GM19438 (cell line): ENCODE measurements at regions not wholly inside any gene's neighbourhood (a gene's known extent, or its start where the extent isn't known, plus 50 kb on each side); places are given as distances from the start of the nearest gene placed in this dataset.

ENCODE experiments used
- ATAC-seq: cut with Tn5 transposase; IDR thresholded peaks from one replicate; pipeline ENCODE4 v1.9.1; 2021; ENCODE audit warnings: low read depth; ENCODE audit not compliant: unreplicated experiment

- no peak for ATAC-seq
Measured at GRCh38 chr12:127528551-127528950, 738.4 kb upstream of the TMEM132C start.

GRCh38 chr12:127531542-127531941, 735.4 kb upstream of the TMEM132C start:
- no peak for ATAC-seq

GRCh38 chr12:127533353-127533752, 733.6 kb upstream of the TMEM132C start:
- no peak for ATAC-seq

GRCh38 chr12:127536833-127537428, 730.0 kb upstream of the TMEM132C start:
- ATAC-seq = no peak

- no peak for ATAC-seq
Measured at GRCh38 chr12:127538316-127538715, 728.7 kb upstream of the TMEM132C start.

- ATAC-seq = no peak
Measured at GRCh38 chr12:127539226-127539858, 727.6 kb upstream of the TMEM132C start.

- ATAC-seq = no peak
Measured at GRCh38 chr12:127542391-127542790, 724.6 kb upstream of the TMEM132C start.

- ATAC-seq = no peak
Measured at GRCh38 chr12:127542931-127543330, 724.0 kb upstream of the TMEM132C start.

- no peak for ATAC-seq
Measured at GRCh38 chr12:127546721-127547505, 720.1 kb upstream of the TMEM132C start.

- ATAC-seq = no peak
Measured at GRCh38 chr12:127548123-127548553, 718.8 kb upstream of the TMEM132C start.

GRCh38 chr12:127550271-127550670, 716.7 kb upstream of the TMEM132C start:
- no peak for ATAC-seq

- ATAC-seq = no peak
Measured at GRCh38 chr12:127552838-127553237, 714.1 kb upstream of the TMEM132C start.

GRCh38 chr12:127555071-127555470, 711.9 kb upstream of the TMEM132C start:
- no peak for ATAC-seq

- no peak for ATAC-seq
Measured at GRCh38 chr12:127556231-127556886, 710.6 kb upstream of the TMEM132C start.

- no peak for ATAC-seq
Measured at GRCh38 chr12:127558361-127558760, 708.6 kb upstream of the TMEM132C start.

GRCh38 chr12:127559349-127560040, 707.5 kb upstream of the TMEM132C start:
- ATAC-seq = peak; percentile 71

- ATAC-seq = no peak
Measured at GRCh38 chr12:127560041-127560478, 706.9 kb upstream of the TMEM132C start.

GRCh38 chr12:127562816-127563215, 704.2 kb upstream of the TMEM132C start:
- ATAC-seq = no peak

- no peak for ATAC-seq
Measured at GRCh38 chr12:127565241-127565640, 701.7 kb upstream of the TMEM132C start.

GRCh38 chr12:127567531-127567930, 699.4 kb upstream of the TMEM132C start:
- no peak for ATAC-seq
